ENCODE measurements at regions not wholly inside any gene's neighbourhood (a gene's known extent, or its start where the extent isn't known, plus 50 kb on each side); places are given as distances from the start of the nearest gene placed in this dataset.

DNA sequence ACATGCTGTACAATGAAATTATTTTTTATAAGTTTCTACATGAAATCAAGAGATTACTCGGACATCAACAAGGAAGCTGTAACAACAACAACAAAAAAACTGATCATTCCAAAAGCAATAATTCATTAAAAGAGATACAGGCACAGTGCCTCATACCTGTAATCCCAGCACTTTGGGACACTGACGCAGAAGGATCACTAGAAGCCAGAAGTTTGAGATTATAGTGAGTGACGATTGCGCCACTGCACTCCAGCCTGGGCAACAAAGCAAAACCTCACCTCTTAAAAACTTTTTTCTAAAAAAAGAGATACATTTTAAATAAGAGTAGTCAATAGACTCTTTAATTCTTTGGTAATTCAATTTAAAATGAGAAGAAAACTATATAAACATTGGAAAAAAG is 364.3 kb downstream of the TNS1 start:
- TF ChIP-seq, protein P1, sequence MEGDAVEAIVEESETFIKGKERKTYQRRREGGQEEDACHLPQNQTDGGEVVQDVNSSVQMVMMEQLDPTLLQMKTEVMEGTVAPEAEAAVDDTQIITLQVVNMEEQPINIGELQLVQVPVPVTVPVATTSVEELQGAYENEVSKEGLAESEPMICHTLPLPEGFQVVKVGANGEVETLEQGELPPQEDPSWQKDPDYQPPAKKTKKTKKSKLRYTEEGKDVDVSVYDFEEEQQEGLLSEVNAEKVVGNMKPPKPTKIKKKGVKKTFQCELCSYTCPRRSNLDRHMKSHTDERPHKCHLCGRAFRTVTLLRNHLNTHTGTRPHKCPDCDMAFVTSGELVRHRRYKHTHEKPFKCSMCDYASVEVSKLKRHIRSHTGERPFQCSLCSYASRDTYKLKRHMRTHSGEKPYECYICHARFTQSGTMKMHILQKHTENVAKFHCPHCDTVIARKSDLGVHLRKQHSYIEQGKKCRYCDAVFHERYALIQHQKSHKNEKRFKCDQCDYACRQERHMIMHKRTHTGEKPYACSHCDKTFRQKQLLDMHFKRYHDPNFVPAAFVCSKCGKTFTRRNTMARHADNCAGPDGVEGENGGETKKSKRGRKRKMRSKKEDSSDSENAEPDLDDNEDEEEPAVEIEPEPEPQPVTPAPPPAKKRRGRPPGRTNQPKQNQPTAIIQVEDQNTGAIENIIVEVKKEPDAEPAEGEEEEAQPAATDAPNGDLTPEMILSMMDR (IDR thresholded peaks at IDR 0.05) = no peak
- Histone ChIP-seq H3K27ac (no peak overlapping the region), H3K4me3 (no peak overlapping the region)
- DNase-seq (ENCODE audit: low spot score) = no peak

DNA sequence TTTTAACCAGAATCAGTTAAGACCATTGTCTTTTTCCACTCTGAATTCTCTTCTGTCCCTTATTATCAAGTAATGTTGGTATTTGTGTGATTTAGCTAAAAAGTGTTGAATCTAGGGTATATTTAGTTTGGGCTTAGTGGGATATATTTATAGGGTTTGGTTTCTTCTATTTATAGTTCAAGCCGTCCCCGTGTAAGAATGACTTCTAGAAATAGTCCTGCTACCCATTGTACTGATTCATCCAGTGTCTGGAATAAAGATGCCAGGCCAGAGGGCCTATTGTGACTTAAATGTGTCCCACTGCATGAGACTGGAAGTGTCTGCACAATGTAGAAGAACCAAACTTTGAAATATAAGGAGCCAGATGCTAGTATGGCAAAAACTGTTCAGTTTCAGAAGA is 364.8 kb downstream of the TNS1 start:
- TF ChIP-seq, protein P1 (IDR thresholded peaks at IDR 0.05) = no peak
- DNase-seq (ENCODE audit: low spot score) = no peak
- no peak overlapping the region for H3K4me3 ChIP-seq
- H3K27ac ChIP-seq = no peak overlapping the region

DNA sequence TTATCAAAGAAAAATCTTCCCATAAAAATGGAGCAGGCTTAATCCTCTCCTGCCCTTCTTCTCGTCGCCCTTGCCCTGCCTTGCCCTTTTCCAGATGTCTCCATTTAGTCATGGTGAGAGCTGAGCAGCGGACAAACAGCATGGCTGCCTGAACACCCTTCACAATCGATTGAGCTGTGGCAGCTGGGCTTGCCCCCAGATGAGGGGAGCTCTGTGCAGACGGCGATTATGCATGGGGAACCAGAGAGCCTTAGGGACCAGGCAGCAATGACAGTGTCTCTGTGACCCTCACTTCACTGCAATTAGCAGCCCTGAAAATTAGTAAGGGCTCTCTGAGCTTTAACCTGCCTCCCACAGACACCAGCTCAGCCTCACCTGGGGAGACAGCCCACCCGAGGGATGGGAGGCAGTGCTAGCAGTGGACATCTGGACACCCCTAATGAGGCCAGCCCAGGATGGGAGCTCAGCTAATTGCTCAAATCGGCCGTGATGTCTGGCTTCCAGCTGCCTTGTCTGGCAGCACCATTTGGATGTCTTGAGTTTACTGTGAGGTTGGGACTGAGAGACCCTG is 365.7 kb downstream of the TNS1 start:
- no peak overlapping the region for H3K4me3 ChIP-seq
- no peak overlapping the region for H3K27ac ChIP-seq
- TF ChIP-seq, protein P1 (IDR thresholded peaks at IDR 0.05) = no peak
- DNase-seq (ENCODE audit: low spot score) = no peak

DNA sequence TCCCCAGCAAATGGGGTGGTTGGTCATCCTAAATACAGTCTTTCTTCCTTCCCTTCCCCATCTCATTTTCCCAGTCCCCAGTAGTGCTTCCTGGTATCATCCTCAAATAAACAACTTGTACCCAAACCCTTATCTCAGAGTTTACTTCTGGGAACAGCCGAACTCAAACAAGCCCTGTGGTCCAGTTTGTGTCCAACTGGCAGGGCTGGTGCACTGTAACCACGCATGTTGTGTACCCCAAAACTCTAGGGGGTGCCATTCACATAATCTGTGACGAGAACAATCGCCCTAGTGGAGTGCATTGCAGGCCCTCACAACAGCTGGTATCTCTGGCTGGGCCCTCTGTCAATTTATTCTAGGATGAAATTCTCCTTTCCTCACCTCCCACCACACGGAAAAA is 366.2 kb downstream of the TNS1 start:
- no peak for DNase-seq (ENCODE audit: low spot score)
- no peak overlapping the region for H3K4me3 ChIP-seq
- TF ChIP-seq, protein P1 (IDR thresholded peaks at IDR 0.05) = no peak
- no peak overlapping the region for H3K27ac ChIP-seq

DNA sequence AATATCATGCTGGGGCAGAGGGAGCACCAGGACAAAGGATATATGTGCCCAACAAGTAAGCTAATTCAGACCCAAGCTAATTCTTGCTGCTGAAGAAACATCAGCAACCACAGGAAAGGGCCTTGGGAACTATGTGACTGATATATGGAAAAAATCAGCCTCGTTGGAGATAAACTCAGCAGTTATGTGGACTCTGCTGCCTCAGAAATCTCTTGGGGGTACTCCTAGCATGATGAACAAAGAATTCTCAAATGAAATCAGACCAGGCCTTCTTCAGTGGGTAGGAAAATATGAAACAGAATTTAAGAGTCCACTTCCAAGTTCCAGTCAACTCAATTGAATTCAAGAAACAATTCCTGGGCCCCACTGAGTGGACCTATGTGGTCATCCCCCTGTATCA is 367.9 kb downstream of the TNS1 start:
- H3K4me3 ChIP-seq = no peak overlapping the region
- no peak overlapping the region for H3K27ac ChIP-seq
- TF ChIP-seq, protein P1 (IDR thresholded peaks at IDR 0.05) = no peak
- no peak for DNase-seq (ENCODE audit: low spot score)

DNA sequence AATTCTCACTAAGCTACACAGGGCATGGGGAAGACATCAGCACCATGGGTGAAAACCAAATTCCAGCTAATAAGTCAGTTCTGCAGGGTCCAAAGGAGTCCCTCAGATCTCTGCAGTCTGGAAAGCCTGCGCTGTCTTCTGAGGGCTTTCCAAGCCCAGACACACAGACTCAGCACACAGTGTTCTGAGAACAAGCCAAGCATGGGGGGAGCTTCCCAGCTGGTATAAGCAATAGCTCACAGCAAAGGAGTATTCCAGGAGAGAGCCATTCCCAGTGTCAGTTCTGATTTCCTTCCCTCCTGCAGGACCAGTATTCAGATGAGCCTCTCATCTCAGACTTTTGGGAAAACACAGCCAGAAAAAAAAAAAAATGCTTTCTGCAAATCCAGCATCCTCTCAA is 370.8 kb downstream of the TNS1 start:
- Histone ChIP-seq H3K27ac (no peak overlapping the region), H3K4me3 (no peak overlapping the region)
- DNase-seq (ENCODE audit: low spot score) = peak; percentile 36
- TF ChIP-seq, protein P1 (IDR thresholded peaks at IDR 0.05) = no peak

DNA sequence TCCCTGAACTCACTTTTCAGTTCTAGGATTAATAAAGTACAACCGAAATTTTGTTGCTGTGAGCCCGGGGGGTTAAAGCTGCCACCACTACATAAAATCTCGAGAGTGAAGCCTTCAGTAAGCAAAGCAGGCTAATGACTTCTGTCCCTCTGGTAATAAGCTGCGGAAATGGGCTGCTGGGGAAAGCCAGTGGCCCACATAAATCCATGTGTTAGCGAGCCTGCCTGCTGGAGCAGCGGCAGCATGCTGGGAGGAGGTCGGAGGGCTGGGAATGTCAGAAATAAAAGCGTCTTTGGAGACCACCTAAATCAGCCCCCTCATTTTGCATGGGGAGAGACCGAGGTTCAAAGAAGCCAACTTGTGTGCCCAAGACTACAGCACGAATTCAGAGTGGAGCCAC is 371.7 kb downstream of the TNS1 start:
- TF ChIP-seq, protein P1 (IDR thresholded peaks at IDR 0.05) = no peak
- DNase-seq (ENCODE audit: low spot score) = peak; percentile 21
- Histone ChIP-seq H3K27ac (no peak overlapping the region), H3K4me3 (no peak overlapping the region)

Measured in coronary artery (tissue), 2 donors.